Kidney (tissue), 13 donors: ENCODE measurements at regions not wholly inside any gene's neighbourhood (a gene's known extent, or its start where the extent isn't known, plus 50 kb on each side); places are given as distances from the start of the nearest gene placed in this dataset.

ENCODE experiments used
- DNase-seq, 5 donors: peaks; one replicate each; pipeline ENCODE4 v3.0.0-alpha.2; 2013 to 2020
- FAIRE-seq: peaks from 2 replicates; lab custom pipeline; 2012; peaks lifted over from hg19 to GRCh38; lab: Jason Lieb, UNC
- H3K27ac ChIP-seq, 2 donors: one replicate each; pipeline ENCODE4 v1.7.0; 2013; ENCODE audit warnings: low read depth in 2 of 2, low read length in 2 of 2, inconsistent platforms in 1 of 2
- H3K27me3 ChIP-seq: one replicate; pipeline ENCODE4 v1.7.1; 2013; ENCODE audit warnings: low read length, inconsistent platforms; ENCODE audit not compliant: control insufficient read depth, insufficient read depth
- H3K36me3 ChIP-seq, 3 donors: one replicate each; pipeline versions ENCODE4 v1.7.0 to v1.7.1; 2013; ENCODE audit warnings: low read length in 3 of 3, control low read depth in 1 of 3, inconsistent platforms in 1 of 3; ENCODE audit not compliant: insufficient read depth in 3 of 3, control insufficient read depth in 2 of 3
- H3K4me1 ChIP-seq, 3 donors: one replicate each; pipeline versions ENCODE4 v1.7.0 to v1.7.1; 2013; ENCODE audit warnings: low read length in 3 of 3, inconsistent platforms in 1 of 3, low read depth in 1 of 3; ENCODE audit not compliant: control insufficient read depth in 2 of 3, insufficient read depth in 2 of 3
- H3K4me3 ChIP-seq, 3 donors: one replicate each; pipeline versions ENCODE4 v1.7.0 to v1.8.1; 2013; ENCODE audit warnings: low read length in 3 of 3, control low read depth in 1 of 3, inconsistent platforms in 1 of 3
- H3K9ac ChIP-seq, 3 donors: one replicate each; pipeline versions ENCODE4 v1.7.0 to v1.7.1; 2013; ENCODE audit warnings: low read length in 3 of 3, control low read depth in 1 of 3, inconsistent platforms in 1 of 3
- H3K9me3 ChIP-seq, 3 donors: one replicate each; pipeline versions ENCODE4 v1.7.0 to v1.7.1; 2013; ENCODE audit warnings: low read length in 3 of 3, control low read depth in 1 of 3, inconsistent platforms in 1 of 3; ENCODE audit not compliant: control insufficient read depth in 2 of 3, insufficient read depth in 1 of 3
- intact Hi-C: fragments of 100-400 bp; cut with DNase I; formaldehyde crosslinking; loops from one replicate; pipeline ENCODE4 v1.11.1; 2022
- TF ChIP-seq, protein P1 (sequence below): IDR thresholded peaks from 3 replicates; pipeline ENCODE4 v1.5.1; 2012; ENCODE audit warnings: mild to moderate bottlenecking, moderate library complexity, borderline replicate concordance; ENCODE audit not compliant: insufficient read depth; ENCODE audit errors: extremely low read depth
- donor health status: control.
- donor health status: control.
- donor health status: control.
- donor health status: control.
- donor health status: control.
- donor health status: DM: yes; HTN: yes; CAD: no.
- donor health status: Normal renal cell carcinoma (clear cell type).

DNA sequence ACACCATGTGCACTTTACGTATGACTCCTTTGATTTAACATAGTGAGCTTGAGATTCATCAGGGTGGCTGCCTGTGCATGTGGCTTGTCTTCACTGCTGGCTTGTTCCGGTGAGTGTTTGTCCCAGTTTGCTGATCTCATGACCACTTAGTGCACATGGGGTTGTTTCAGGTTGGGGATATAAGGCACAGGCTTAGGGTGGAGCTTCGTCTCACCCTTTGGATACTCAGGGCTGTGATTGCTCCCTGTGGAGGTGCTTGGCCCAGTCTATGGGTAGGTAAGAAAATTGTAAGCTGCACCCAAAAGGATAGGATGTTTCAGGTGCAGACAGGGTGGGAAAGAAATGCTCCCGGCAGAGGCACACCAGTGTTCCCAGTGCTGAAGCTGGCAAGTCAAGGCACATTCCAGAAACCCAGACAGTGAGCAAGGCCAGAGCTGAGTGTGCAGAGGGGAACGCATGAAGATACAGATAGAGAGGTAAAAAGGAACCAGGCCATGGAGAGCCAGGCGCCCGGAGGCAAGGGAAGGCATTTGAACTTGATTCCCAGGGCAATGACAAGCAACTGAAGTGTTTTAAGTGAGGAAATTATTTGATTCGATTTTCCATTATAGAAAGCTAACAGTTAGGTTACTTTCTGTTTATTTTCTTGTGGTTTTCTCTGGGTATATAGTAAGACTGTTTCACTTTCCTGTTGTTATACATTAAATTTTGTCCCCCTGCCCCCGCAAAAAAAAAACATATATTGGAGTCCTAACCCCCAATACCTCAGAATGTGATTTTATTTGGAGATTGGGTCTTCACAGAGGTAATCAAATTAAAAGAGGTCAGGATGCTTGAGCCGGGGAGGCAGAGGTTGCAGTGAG, 289.8 kb upstream of the KLF6 start:
- TF ChIP-seq, protein P1, sequence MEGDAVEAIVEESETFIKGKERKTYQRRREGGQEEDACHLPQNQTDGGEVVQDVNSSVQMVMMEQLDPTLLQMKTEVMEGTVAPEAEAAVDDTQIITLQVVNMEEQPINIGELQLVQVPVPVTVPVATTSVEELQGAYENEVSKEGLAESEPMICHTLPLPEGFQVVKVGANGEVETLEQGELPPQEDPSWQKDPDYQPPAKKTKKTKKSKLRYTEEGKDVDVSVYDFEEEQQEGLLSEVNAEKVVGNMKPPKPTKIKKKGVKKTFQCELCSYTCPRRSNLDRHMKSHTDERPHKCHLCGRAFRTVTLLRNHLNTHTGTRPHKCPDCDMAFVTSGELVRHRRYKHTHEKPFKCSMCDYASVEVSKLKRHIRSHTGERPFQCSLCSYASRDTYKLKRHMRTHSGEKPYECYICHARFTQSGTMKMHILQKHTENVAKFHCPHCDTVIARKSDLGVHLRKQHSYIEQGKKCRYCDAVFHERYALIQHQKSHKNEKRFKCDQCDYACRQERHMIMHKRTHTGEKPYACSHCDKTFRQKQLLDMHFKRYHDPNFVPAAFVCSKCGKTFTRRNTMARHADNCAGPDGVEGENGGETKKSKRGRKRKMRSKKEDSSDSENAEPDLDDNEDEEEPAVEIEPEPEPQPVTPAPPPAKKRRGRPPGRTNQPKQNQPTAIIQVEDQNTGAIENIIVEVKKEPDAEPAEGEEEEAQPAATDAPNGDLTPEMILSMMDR = no peak
- Histone ChIP-seq H3K9me3 (no peaks in the 10 kb centered on the region), H3K9ac (no peak overlapping the region), H3K27me3 (no peaks in the 10 kb centered on the region), H3K4me1 (peaks cover 0 to under 1% (median 0%) of the 10 kb centered on the region in 3 donors), H3K36me3 (no peaks in the 10 kb centered on the region), H3K4me3 (no peak overlapping the region), H3K27ac (no peak overlapping the region)
- FAIRE-seq (no peak), DNase-seq (no peak)
- intact Hi-C loops = no loop called here

DNA sequence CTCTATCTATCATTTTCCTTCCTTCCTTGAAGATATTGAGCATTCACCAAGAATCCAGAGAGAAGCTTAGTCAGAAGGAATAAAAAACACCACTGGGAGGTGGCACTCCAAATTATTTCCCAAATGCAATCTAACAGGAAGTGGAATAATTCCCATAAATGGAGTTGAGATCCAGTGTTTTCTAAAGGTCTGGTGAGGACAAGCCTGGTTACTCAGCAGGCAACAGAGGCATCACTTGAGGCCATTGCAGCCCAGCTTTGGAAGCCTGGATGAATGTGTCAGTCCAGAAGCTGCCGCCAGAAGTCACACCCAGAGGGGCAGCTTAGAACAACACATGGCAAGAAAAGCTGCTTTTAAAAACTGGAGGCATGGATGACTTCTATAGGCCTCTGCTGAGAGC, 288.9 kb upstream of the KLF6 start:
- FAIRE-seq (no peak), DNase-seq (peak in 1 of 5 donors; percentile 76)
- Histone ChIP-seq H3K4me1 (peaks cover 0 to 6% (median 4%) of the 10 kb centered on the region in 3 donors), H3K27me3 (no peaks in the 10 kb centered on the region), H3K4me3 (no peak overlapping the region), H3K9ac (no peak overlapping the region), H3K27ac (no peak overlapping the region), H3K9me3 (no peaks in the 10 kb centered on the region), H3K36me3 (no peaks in the 10 kb centered on the region)
- intact Hi-C loops = no loop called here
- TF ChIP-seq, protein P1 = no peak

DNA sequence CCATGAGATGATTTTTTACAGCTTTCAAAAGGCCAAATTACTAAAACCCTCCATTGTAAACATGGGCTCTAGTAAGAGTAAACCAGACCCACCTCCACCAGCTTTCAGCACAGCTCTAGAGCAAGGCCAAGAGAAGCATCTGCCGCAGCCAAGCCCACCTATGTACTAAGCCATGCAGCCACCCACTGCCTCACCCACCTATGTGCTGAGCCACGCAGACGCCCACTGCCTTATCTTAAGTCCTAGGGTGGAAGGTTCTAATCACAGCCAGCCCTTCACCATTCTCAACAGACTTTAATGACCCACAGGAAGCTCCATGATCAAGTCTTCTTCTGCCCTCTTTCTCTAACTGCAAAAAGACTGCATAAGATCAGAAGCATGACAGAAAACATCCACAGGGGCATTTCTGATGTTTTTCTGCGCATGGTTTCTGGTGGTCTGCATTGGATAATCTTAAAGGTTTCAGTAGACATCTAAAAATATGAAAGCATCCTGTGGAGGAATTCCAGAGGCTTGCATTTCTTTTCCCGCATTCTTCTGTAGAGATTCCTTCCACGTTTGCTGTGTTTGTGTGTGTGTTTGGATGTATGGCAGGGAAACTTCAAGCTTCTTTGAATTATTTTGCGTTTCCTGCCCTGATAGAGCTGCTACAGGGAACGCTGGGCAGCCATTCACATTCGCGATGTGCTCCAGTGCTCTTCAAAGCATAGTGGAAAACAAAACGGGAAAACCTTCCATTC, 286.1 kb upstream of the KLF6 start:
- Histone ChIP-seq H3K9me3 (no peaks in the 10 kb centered on the region), H3K4me3 (no peak overlapping the region), H3K4me1 (peaks cover 0 to 6% (median 4%) of the 10 kb centered on the region in 3 donors), H3K36me3 (no peaks in the 10 kb centered on the region), H3K9ac (no peak overlapping the region), H3K27me3 (no peaks in the 10 kb centered on the region), H3K27ac (no peak overlapping the region)
- intact Hi-C loops = no loop called here
- DNase-seq (no peak), FAIRE-seq (no peak)
- TF ChIP-seq, protein P1 = no peak
